ENCODE measurements at regions not wholly inside any gene's neighbourhood (a gene's known extent, or its start where the extent isn't known, plus 50 kb on each side); places are given as distances from the start of the nearest gene placed in this dataset.
A peak's percentile ranks its signal among the peaks of the same experiment; 100 is the strongest.

GRCh38 chr7:136470179-136470578 is 398.3 kb upstream of the CHRM2 start:
- DNase-seq (ENCODE audit: low read depth in 1 of 2, low spot score in 1 of 2) (no peak), FAIRE-seq (no peak), ATAC-seq (no peak)
- ChIA-PET POLR2A (no interaction called here), CTCF (no interaction called here)
- TF ChIP-seq HOXB5 (CRISPR knock-in tag; IDR thresholded peaks at IDR 0.05) (no peak), CBX8 (IDR thresholded peaks at IDR 0.05) (no peak), NPAS2 (CRISPR knock-in tag; IDR thresholded peaks at IDR 0.05; ENCODE audit: borderline replicate concordance) (no peak), RAD21 (conservative IDR thresholded peaks at IDR 0.05 in 1 of 2, IDR thresholded peaks at IDR 0.05 in 1 of 2) (no peak), HEYL (CRISPR knock-in tag; IDR thresholded peaks at IDR 0.05) (no peak), RFX5 (IDR thresholded peaks at IDR 0.05) (no peak), PHF8 (IDR thresholded peaks at IDR 0.05; ENCODE audit: borderline replicate concordance, low read depth) (no peak), MYC (IDR thresholded peaks at IDR 0.05; ENCODE audit: borderline replicate concordance, low read length) (no peak), KDM1A (IDR thresholded peaks at IDR 0.05; ENCODE audit: low read depth) (no peak), SMC3 (IDR thresholded peaks at IDR 0.05) (no peak), ZSCAN20 (CRISPR knock-in tag; IDR thresholded peaks at IDR 0.05) (no peak), E2F6 (IDR thresholded peaks at IDR 0.05; ENCODE audit: borderline replicate concordance, low read depth) (no peak), ZC3H11A (IDR thresholded peaks at IDR 0.05) (no peak), POLR2AphosphoS2 (conservative IDR thresholded peaks at IDR 0.05; ENCODE audit: low read length) (no peak), REST (IDR thresholded peaks at IDR 0.05) (no peak), CTCF (IDR thresholded peaks at IDR 0.05) (no peak), MAX (IDR thresholded peaks at IDR 0.05) (no peak), ELK1 (IDR thresholded peaks at IDR 0.05; ENCODE audit: low read depth, low read length) (no peak)
- Histone ChIP-seq H3K4me2 (no peak overlapping the region), H3K9me3 (no peaks in the 10 kb centered on the region), H3K27ac (no peak overlapping the region), H3K4me1 (no peaks in the 10 kb centered on the region), H3K4me3 (no peak overlapping the region)
- WGBS (ENCODE audit: missing lambda C conversion rate) = 0% methylated on average over 1 of the region's 1 CpG

GRCh38 chr7:136452949-136453348 is 415.5 kb upstream of the CHRM2 start:
- TF ChIP-seq NFE2L2 (conservative IDR thresholded peaks at IDR 0.05; ENCODE audit: low read length) (no peak), MAFK (IDR thresholded peaks at IDR 0.05; ENCODE audit: partially characterized antibody) (peak; percentile 76)
- Histone ChIP-seq H3K27ac (no peak overlapping the region), H3K4me3 (no peak overlapping the region), H3K4me1 (no peaks in the 10 kb centered on the region), H3K9me3 (no peaks in the 10 kb centered on the region), H3K4me2 (no peak overlapping the region)
- POLR2A ChIA-PET = no interaction called here
- ATAC-seq (no peak), DNase-seq (ENCODE audit: low read depth in 1 of 2, low spot score in 1 of 2) (no peak), FAIRE-seq (no peak)
- CTCF ChIA-PET = no interaction called here
- 30% methylated on average over 3 of the region's 3 CpGs for WGBS (ENCODE audit: missing lambda C conversion rate)
